ENCODE measurements at regions not wholly inside any gene's neighbourhood (a gene's known extent, or its start where the extent isn't known, plus 50 kb on each side); places are given as distances from the start of the nearest gene placed in this dataset.

- Histone ChIP-seq H3K27ac (ENCODE audit: low read depth, low read length) (no peak overlapping the region), H3K4me3 (ENCODE audit: low read depth, low read length) (no peak overlapping the region), H3K27me3 (ENCODE audit: control insufficient read depth, insufficient read depth, low read length) (no peaks in the 10 kb centered on the region), H3K9me3 (ENCODE audit: control insufficient read depth, insufficient read depth, low read length) (peaks cover 8% of the 10 kb centered on the region)
- POLR2A ChIA-PET = no interaction called here
- no peak for DNase-seq (ENCODE audit: low read depth, low spot score)
- CTCF ChIA-PET = no interaction called here
- no peak for TF ChIP-seq CTCF (IDR thresholded peaks at IDR 0.05; ENCODE audit: low read depth, low read length)
Observed at GRCh38 chr10:26381986-26382385, 56.2 kb upstream of the APBB1IP start.

- Histone ChIP-seq H3K4me3 (ENCODE audit: low read depth, low read length) (no peak overlapping the region), H3K27me3 (ENCODE audit: control insufficient read depth, insufficient read depth, low read length) (no peaks in the 10 kb centered on the region), H3K27ac (ENCODE audit: low read depth, low read length) (no peak overlapping the region), H3K9me3 (ENCODE audit: control insufficient read depth, insufficient read depth, low read length) (peaks cover 8% of the 10 kb centered on the region)
- no peak for TF ChIP-seq CTCF (IDR thresholded peaks at IDR 0.05; ENCODE audit: low read depth, low read length)
- ChIA-PET POLR2A (no interaction called here), CTCF (no interaction called here)
- DNase-seq (ENCODE audit: low read depth, low spot score) = no peak
Observed at GRCh38 chr10:26384600-26384999, 53.5 kb upstream of the APBB1IP start.

- POLR2A ChIA-PET = no interaction called here
- no peak for TF ChIP-seq CTCF (IDR thresholded peaks at IDR 0.05; ENCODE audit: low read depth, low read length)
- CTCF ChIA-PET = no interaction called here
- peaks cover 8% of the 10 kb centered on the region for H3K9me3 ChIP-seq (ENCODE audit: control insufficient read depth, insufficient read depth, low read length)
- no peak overlapping the region for H3K4me3 ChIP-seq (ENCODE audit: low read depth, low read length)
- H3K27ac ChIP-seq (ENCODE audit: low read depth, low read length) = no peak overlapping the region
- H3K27me3 ChIP-seq (ENCODE audit: control insufficient read depth, insufficient read depth, low read length) = no peaks in the 10 kb centered on the region
- no peak for DNase-seq (ENCODE audit: low read depth, low spot score)
Observed at GRCh38 chr10:26385443-26385842, 52.7 kb upstream of the APBB1IP start.

DNA sequence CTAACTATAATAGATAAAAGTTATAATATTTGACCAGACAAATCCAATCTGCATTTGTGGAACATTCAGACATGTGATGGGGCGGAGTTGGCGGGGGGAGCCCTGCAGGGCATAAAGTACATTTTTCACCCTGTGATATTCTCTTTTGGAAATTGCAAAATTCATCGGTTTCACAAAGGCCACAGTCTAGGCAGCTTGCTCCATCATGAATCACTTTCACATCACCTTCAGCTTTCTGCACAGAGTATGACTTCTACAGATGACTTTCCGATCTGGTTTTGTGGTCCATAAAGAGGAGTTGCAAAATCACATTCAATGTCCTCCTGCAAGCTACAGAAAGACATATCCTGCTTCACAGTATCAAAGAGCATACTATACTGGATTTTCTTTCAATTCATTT, 51.4 kb upstream of the APBB1IP start:
- POLR2A ChIA-PET = no interaction called here
- TF ChIP-seq CTCF (IDR thresholded peaks at IDR 0.05; ENCODE audit: low read depth, low read length) = no peak

More for the DNA sequence above, 51.4 kb upstream of the APBB1IP start:
- DNase-seq (ENCODE audit: low read depth, low spot score) = no peak
- CTCF ChIA-PET = no interaction called here
- Histone ChIP-seq H3K27me3 (ENCODE audit: control insufficient read depth, insufficient read depth, low read length) (no peaks in the 10 kb centered on the region), H3K4me3 (ENCODE audit: low read depth, low read length) (no peak overlapping the region), H3K9me3 (ENCODE audit: control insufficient read depth, insufficient read depth, low read length) (peaks cover 19% of the 10 kb centered on the region), H3K27ac (ENCODE audit: low read depth, low read length) (no peak overlapping the region)

All from AG04450 (cell line).